Neural progenitor cell (in vitro differentiated cells): ENCODE measurements at regions not wholly inside any gene's neighbourhood (a gene's known extent, or its start where the extent isn't known, plus 50 kb on each side); places are given as distances from the start of the nearest gene placed in this dataset.

Source experiments
- DNase-seq: peaks from one replicate; pipeline ENCODE4 v3.0.0-alpha.2; 2016; ENCODE audit warnings: low spot score
- H2AFZ ChIP-seq: fragments of 200-600 bp; sonication (generic); replicated peaks from 2 replicates; pipeline ENCODE4 v1.6.1; 2016; ENCODE audit warnings: antibody characterized with exemption
- H3F3A ChIP-seq: fragments of 200-600 bp; sonication (generic); 2 replicates; pipeline ENCODE4 v1.6.1; 2016; ENCODE audit warnings: antibody characterized with exemption, low read depth
- H3K27ac ChIP-seq: fragments of 200-600 bp; sonication (generic); 2 replicates; pipeline ENCODE4 v1.5.1; 2016; ENCODE audit warnings: mild to moderate bottlenecking
- H3K27me3 ChIP-seq: fragments of 200-600 bp; sonication (generic); 2 replicates; pipeline ENCODE4 v1.6.1; 2016; ENCODE audit warnings: mild to moderate bottlenecking, moderate library complexity
- H3K36me3 ChIP-seq: fragments of 200-600 bp; sonication (generic); 2 replicates; pipeline ENCODE4 v1.5.1; 2016
- H3K4me1 ChIP-seq: fragments of 200-600 bp; sonication (generic); 2 replicates; pipeline ENCODE4 v1.6.1; 2016; ENCODE audit warnings: mixed run types
- H3K4me2 ChIP-seq: fragments of 200-600 bp; sonication (generic); 2 replicates; pipeline ENCODE4 v1.6.1; 2016
- H3K4me3 ChIP-seq: fragments of 200-600 bp; sonication (generic); 2 replicates; pipeline ENCODE4 v1.5.1; 2016
- H3K79me2 ChIP-seq: fragments of 200-600 bp; sonication (generic); 2 replicates; pipeline ENCODE4 v1.6.1; 2016; ENCODE audit warnings: low read depth
- H3K9ac ChIP-seq: fragments of 200-600 bp; sonication (generic); 2 replicates; pipeline ENCODE4 v1.6.1; 2016
- H3K9me3 ChIP-seq: fragments of 200-600 bp; sonication (generic); 2 replicates; pipeline ENCODE4 v1.5.1; 2016; ENCODE audit warnings: low read depth
- H4K20me1 ChIP-seq: fragments of 200-600 bp; sonication (generic); 2 replicates; pipeline ENCODE4 v1.6.1; 2016; ENCODE audit warnings: low read depth
- H3K27ac Mint-ChIP-seq: 3 replicates; pipeline ENCODE4 v1.8.0; 2021; ENCODE audit warnings: mixed read lengths
- H3K27me3 Mint-ChIP-seq: 2 replicates; pipeline ENCODE4 v1.8.0; 2022; ENCODE audit warnings: low read depth, mild to moderate bottlenecking, inconsistent platforms, moderate library complexity, mixed read lengths; ENCODE audit not compliant: insufficient read depth
- H3K36me3 Mint-ChIP-seq: 3 replicates; pipeline ENCODE4 v1.8.0; 2021; ENCODE audit warnings: mixed read lengths
- H3K4me1 Mint-ChIP-seq: 3 replicates; pipeline ENCODE4 v1.8.0; 2021; ENCODE audit warnings: mixed read lengths
- H3K4me3 Mint-ChIP-seq: 3 replicates; pipeline ENCODE4 v1.8.0; 2021; ENCODE audit warnings: mild to moderate bottlenecking, moderate library complexity, mixed read lengths
- H3K9me3 Mint-ChIP-seq: 3 replicates; pipeline ENCODE4 v1.8.0; 2020; ENCODE audit warnings: mixed read lengths
- CTCF ChIP-seq: fragments of 200-600 bp; sonication (generic); IDR thresholded peaks from 2 replicates; pipeline ENCODE4 v1.5.1; 2017; ENCODE audit warnings: antibody characterized with exemption, mild to moderate bottlenecking
- EZH2 ChIP-seq: fragments of 200-600 bp; sonication (generic); IDR thresholded peaks from 2 replicates; pipeline ENCODE4 v1.6.1; 2017; ENCODE audit warnings: antibody characterized with exemption, mild to moderate bottlenecking, moderate library complexity
- EZH2phosphoT487 ChIP-seq: fragments of 200-600 bp; sonication (generic); IDR thresholded peaks from 2 replicates; pipeline ENCODE4 v1.6.1; 2017; ENCODE audit warnings: antibody characterized with exemption

- H2AFZ ChIP-seq = no peak overlapping the region
- H3K27me3 ChIP-seq = no peaks in the 10 kb centered on the region
- H3K9ac ChIP-seq = no peak overlapping the region
- H3K27ac ChIP-seq = no peak overlapping the region
- Mint-ChIP-seq H3K4me1 (no peaks in the 10 kb centered on the region), H3K9me3 (peaks cover 3% of the 10 kb centered on the region), H3K36me3 (no peaks in the 10 kb centered on the region), H3K27me3 (peaks cover 4% of the 10 kb centered on the region), H3K4me3 (no peak overlapping the region), H3K27ac (no peak overlapping the region)
- H3K9me3 ChIP-seq = no peaks in the 10 kb centered on the region
- no peaks in the 10 kb centered on the region for H3K79me2 ChIP-seq
- H3K4me3 ChIP-seq = no peak overlapping the region
- TF ChIP-seq EZH2 = no peak
- H4K20me1 ChIP-seq = no peaks in the 10 kb centered on the region
- H3K4me2 ChIP-seq = no peak overlapping the region
- H3K36me3 ChIP-seq = no peaks in the 10 kb centered on the region
- no peaks in the 10 kb centered on the region for H3F3A ChIP-seq
- H3K4me1 ChIP-seq = no peaks in the 10 kb centered on the region
- DNase-seq = no peak
Measured at GRCh38 chr3:152113992-152114651, 154.6 kb upstream of the MBNL1 start.

GRCh38 chr3:152120601-152121269 lies 148.0 kb upstream of the MBNL1 start:
- Histone ChIP-seq H3K27ac (no peak overlapping the region), H3K36me3 (no peaks in the 10 kb centered on the region), H4K20me1 (no peaks in the 10 kb centered on the region), H3K9ac (no peak overlapping the region), H3K4me3 (no peak overlapping the region), H3K79me2 (no peaks in the 10 kb centered on the region), H3K27me3 (no peaks in the 10 kb centered on the region), H2AFZ (no peak overlapping the region), H3K4me1 (no peaks in the 10 kb centered on the region), H3K4me2 (no peak overlapping the region), H3K9me3 (no peaks in the 10 kb centered on the region), H3F3A (no peaks in the 10 kb centered on the region)
- Mint-ChIP-seq H3K27me3 (peaks cover 4% of the 10 kb centered on the region), H3K27ac (no peak overlapping the region), H3K4me1 (no peaks in the 10 kb centered on the region), H3K36me3 (no peaks in the 10 kb centered on the region), H3K4me3 (no peak overlapping the region), H3K9me3 (peaks cover 3% of the 10 kb centered on the region)
- TF ChIP-seq CTCF (no peak), EZH2 (no peak), EZH2phosphoT487 (no peak)
- no peak for DNase-seq

- no peak overlapping the region for H3K9ac ChIP-seq
- Mint-ChIP-seq H3K27ac (no peak overlapping the region), H3K36me3 (no peaks in the 10 kb centered on the region)
Measured at GRCh38 chr3:152121270-152121636, 147.5 kb upstream of the MBNL1 start.

More at GRCh38 chr3:152121270-152121636, 147.5 kb upstream of the MBNL1 start:
- H3K36me3 ChIP-seq = no peaks in the 10 kb centered on the region
- H3K27ac ChIP-seq = no peak overlapping the region
- no peak overlapping the region for H3K4me3 ChIP-seq
- H3K79me2 ChIP-seq = no peaks in the 10 kb centered on the region
- no peaks in the 10 kb centered on the region for H3K27me3 ChIP-seq
- no peaks in the 10 kb centered on the region for H4K20me1 ChIP-seq
- no peak overlapping the region for H3K4me3 Mint-ChIP-seq
- H3K9me3 Mint-ChIP-seq = peaks cover 3% of the 10 kb centered on the region
- no peaks in the 10 kb centered on the region for H3K4me1 ChIP-seq
- H3F3A ChIP-seq = no peaks in the 10 kb centered on the region
- no peak overlapping the region for H2AFZ ChIP-seq
- no peaks in the 10 kb centered on the region for H3K9me3 ChIP-seq
- no peaks in the 10 kb centered on the region for H3K4me1 Mint-ChIP-seq
- peaks cover 4% of the 10 kb centered on the region for H3K27me3 Mint-ChIP-seq
- H3K4me2 ChIP-seq = no peak overlapping the region
- no peak for TF ChIP-seq EZH2
- no peak for TF ChIP-seq EZH2phosphoT487
- TF ChIP-seq CTCF = no peak
- no peak for DNase-seq
